AG04450 (cell line): ENCODE measurements at regions not wholly inside any gene's neighbourhood (a gene's known extent, or its start where the extent isn't known, plus 50 kb on each side); places are given as distances from the start of the nearest gene placed in this dataset.

Experiments used
- CTCF ChIA-PET: fragments of 300-600, 350-600 bp; formaldehyde crosslinking; extraction: SDS; loops from one replicate; lab custom pipeline; 2022; ENCODE audit warnings: antibody characterized with exemption, inconsistent platforms; lab: Charles Lee
- POLR2A ChIA-PET: fragments of 350-600 bp; formaldehyde crosslinking; extraction: SDS; loops from one replicate; lab custom pipeline; 2021; ENCODE audit warnings: antibody characterized with exemption, inconsistent platforms; lab: Yijun Ruan, JAX
- DNase-seq: peaks from one replicate; pipeline ENCODE4 v3.0.0-alpha.2; 2011; ENCODE audit warnings: low read depth, low spot score
- H3K27ac ChIP-seq: one replicate; pipeline ENCODE4 v1.5.1; 2012; ENCODE audit warnings: low read depth, low read length, control low read depth
- H3K27me3 ChIP-seq: one replicate; pipeline ENCODE4 v1.6.0; 2012; ENCODE audit warnings: low read length; ENCODE audit not compliant: control insufficient read depth, insufficient read depth
- H3K4me3 ChIP-seq: 2 replicates; pipeline ENCODE4 v1.5.1; 2011; ENCODE audit warnings: mild to moderate bottlenecking, low read depth, low read length, control low read depth
- H3K9me3 ChIP-seq: 2 replicates; pipeline ENCODE4 v1.5.1; 2012; ENCODE audit warnings: low read length; ENCODE audit not compliant: control insufficient read depth, insufficient read depth
- TF ChIP-seq, protein P1 (sequence below): IDR thresholded peaks from 2 replicates; pipeline ENCODE4 v1.5.1; 2011; ENCODE audit warnings: low read depth, low read length, control low read depth, inconsistent platforms

DNA sequence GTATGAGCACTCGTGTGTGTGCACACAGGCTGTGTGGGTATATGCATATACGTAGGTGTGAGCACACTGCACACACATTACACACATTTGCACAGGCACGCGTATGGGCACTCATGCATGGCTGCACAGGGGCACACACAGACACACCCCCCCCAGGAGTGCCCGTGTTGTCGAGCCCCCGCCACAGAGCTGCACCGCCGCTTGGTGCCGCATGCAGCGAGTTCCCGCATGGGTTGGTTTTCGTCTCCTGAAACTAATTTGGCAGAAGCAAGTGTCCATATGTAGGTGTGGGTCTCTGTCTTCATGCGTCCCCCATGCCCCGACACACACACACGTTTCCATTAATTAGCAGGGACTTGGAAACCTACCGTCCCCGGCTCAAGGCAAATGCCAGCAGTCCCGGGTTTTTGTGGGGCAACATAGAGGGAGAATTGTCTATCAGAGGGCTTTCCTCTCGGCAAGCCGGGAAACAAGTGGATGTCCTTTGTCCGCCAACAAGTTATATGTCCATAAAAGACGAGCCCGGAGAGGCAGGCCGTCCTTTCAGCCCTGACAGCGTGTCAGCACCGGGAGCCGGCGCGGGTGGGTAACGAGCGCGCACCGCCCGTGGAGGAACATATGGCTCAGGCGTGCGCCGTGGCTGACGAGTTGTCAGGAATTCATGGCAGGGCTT is 1291.7 kb downstream of the BRD1 start:
- POLR2A ChIA-PET: no interaction called here
- H3K27me3 ChIP-seq: no peaks in the 10 kb centered on the region
- CTCF ChIA-PET: no interaction called here
- no peak overlapping the region for H3K27ac ChIP-seq
- no peak overlapping the region for H3K4me3 ChIP-seq
- TF ChIP-seq, protein P1, sequence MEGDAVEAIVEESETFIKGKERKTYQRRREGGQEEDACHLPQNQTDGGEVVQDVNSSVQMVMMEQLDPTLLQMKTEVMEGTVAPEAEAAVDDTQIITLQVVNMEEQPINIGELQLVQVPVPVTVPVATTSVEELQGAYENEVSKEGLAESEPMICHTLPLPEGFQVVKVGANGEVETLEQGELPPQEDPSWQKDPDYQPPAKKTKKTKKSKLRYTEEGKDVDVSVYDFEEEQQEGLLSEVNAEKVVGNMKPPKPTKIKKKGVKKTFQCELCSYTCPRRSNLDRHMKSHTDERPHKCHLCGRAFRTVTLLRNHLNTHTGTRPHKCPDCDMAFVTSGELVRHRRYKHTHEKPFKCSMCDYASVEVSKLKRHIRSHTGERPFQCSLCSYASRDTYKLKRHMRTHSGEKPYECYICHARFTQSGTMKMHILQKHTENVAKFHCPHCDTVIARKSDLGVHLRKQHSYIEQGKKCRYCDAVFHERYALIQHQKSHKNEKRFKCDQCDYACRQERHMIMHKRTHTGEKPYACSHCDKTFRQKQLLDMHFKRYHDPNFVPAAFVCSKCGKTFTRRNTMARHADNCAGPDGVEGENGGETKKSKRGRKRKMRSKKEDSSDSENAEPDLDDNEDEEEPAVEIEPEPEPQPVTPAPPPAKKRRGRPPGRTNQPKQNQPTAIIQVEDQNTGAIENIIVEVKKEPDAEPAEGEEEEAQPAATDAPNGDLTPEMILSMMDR: no peak
- no peak for DNase-seq
- H3K9me3 ChIP-seq: peaks cover 95% of the 10 kb centered on the region

DNA sequence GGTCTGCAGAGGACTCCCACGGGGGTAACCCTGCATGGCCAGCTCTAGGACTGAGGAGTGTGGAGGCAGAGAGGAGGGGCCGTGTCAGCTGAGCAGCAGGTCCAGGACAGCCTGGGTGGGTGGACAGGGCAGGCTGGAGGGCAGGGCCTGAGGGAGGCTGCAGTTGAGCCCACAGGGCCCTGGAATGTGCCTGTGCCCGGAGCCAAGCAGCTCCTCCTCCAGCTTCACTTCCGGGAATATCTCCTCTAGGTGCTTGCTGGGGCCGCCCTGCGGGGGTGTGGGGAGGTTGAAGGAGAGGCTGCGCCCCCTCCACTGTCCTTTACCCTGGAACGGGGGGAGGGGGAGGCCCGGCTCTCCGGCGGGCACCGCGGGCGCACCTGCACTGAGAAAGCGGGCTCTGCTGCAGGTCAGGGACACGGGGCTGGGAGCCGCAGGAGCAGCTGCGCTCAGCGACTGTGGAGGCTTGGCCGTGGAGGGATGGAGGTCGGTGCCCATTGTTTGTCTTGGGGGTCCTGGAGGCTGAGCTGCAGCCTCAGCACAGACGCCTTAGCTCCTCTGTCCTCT is 1293.2 kb downstream of the BRD1 start:
- CTCF ChIA-PET: no interaction called here
- H3K9me3 ChIP-seq: peaks cover 98% of the 10 kb centered on the region
- POLR2A ChIA-PET: no interaction called here
- H3K4me3 ChIP-seq: no peak overlapping the region
- no peaks in the 10 kb centered on the region for H3K27me3 ChIP-seq
- TF ChIP-seq, protein P1: no peak
- no peak for DNase-seq
- H3K27ac ChIP-seq: no peak overlapping the region

DNA sequence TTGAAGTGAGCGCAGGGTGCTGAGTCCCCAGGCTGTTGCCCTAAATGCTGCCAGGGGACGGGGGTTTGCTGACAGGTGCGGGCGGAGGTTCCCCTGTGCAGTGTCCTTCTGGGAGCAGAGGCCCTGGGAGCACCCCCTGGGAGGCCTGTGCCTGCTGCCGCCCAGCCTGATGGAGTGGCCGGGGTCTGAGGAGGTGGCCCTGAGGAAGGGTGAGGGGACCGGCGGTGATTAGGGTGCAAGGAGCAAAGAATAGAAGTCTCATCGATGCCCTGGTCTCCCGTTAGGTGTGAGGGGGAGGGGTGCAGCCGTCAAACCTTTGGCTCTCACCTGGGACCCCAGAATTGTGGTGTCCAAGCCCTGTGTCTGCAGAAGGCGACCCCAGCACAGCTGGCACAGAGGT is 1294.7 kb downstream of the BRD1 start:
- ChIA-PET CTCF (no interaction called here), POLR2A (no interaction called here)
- H3K9me3 ChIP-seq: peaks cover 97% of the 10 kb centered on the region

DNA sequence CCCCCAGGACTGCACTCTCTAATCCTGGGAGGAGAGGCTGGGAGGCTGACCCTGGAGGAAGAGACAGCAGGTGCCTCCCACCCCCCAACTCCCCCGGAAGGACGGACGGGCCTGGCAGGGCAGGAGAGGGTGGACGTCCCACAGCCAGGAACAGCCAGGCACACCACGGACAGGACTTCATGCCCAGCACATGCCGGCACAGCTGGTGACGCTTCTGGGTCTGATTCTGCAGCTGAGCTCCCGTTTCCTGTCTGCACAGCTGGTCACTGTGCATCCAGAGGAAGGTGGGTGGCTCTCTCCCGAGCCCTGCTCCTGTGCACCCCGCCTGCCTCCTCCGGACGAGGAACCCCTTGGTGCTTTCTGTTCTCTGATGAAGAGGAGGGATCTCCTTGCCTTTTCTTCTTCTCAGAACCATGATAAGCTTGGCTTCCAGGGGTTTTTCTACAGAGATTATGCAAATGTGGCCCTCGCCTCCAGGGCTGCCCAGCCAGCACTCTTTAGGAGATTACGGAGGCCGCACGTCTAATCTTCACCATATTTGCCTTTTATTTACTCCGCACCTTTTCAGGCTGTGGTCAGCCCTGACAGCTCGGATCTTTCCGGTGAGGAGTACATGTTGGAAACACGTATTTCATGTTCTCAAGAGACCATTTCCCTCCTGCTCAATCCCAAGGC is 1295.8 kb downstream of the BRD1 start:
- DNase-seq: no peak
- H3K27me3 ChIP-seq: no peaks in the 10 kb centered on the region
- no peak overlapping the region for H3K27ac ChIP-seq
- peaks cover 97% of the 10 kb centered on the region for H3K9me3 ChIP-seq
- no peak overlapping the region for H3K4me3 ChIP-seq
- ChIA-PET CTCF (no interaction called here), POLR2A (no interaction called here)
- TF ChIP-seq, protein P1: no peak

More for the DNA sequence above, 1294.7 kb downstream of the BRD1 start:
- H3K4me3 ChIP-seq: no peak overlapping the region
- no peaks in the 10 kb centered on the region for H3K27me3 ChIP-seq
- DNase-seq: no peak
- TF ChIP-seq, protein P1: no peak
- H3K27ac ChIP-seq: no peak overlapping the region

DNA sequence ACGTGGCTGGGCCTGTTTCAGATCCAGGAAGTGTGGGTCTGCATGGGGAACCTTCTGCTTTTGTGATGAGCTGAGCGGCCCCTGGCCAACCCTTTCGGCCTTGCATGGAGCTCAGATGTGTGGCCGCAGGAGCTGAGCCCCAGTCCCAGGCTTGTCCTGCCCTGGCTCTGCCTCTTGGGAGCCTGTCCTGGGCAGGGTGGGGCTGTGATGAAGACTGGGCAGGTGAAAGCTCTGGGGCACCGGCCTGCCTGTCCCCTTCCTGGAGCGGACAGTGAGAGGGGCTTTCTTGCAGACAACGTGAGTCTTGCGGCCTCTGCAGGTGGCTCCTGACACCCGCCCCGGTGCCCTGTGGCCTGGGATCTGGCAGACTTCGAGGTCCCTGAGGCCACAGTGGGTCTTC is 1296.6 kb downstream of the BRD1 start:
- H3K27ac ChIP-seq: no peak overlapping the region
- H3K4me3 ChIP-seq: no peak overlapping the region
- TF ChIP-seq, protein P1: no peak
- ChIA-PET CTCF (no interaction called here), POLR2A (no interaction called here)
- no peaks in the 10 kb centered on the region for H3K27me3 ChIP-seq
- no peak for DNase-seq
- H3K9me3 ChIP-seq: peaks cover 95% of the 10 kb centered on the region
